WTC11 (cell line): ENCODE measurements at regions not wholly inside any gene's neighbourhood (a gene's known extent, or its start where the extent isn't known, plus 50 kb on each side); places are given as distances from the start of the nearest gene placed in this dataset.

ENCODE experiments used
- ATAC-seq: fragments of 200-7000 bp; cut with Tn5 transposase; 2 replicates; pipeline ENCODE4 v1.10.0; 2021; ENCODE audit warnings: mild to moderate bottlenecking, moderate library complexity
- CTCF ChIA-PET: fragments of 300-600 bp; sonication (Branson Sonifier 250); formaldehyde crosslinking; loops from one replicate; lab custom pipeline; 2021; ENCODE audit warnings: antibody characterized with exemption; lab: Charles Lee
- POLR2A ChIA-PET: fragments of 350-600 bp; sonication (Branson Sonifier 250); formaldehyde crosslinking; loops from one replicate; lab custom pipeline; 2021; ENCODE audit warnings: antibody characterized with exemption; lab: Charles Lee
- DNase-seq: peaks from one replicate; pipeline ENCODE4 v3.0.0; 2021; ENCODE audit warnings: low spot score
- H3K27ac Mint-ChIP-seq: 2 replicates; pipeline ENCODE4 v1.8.0; 2021; ENCODE audit warnings: mixed read lengths
- H3K27me3 Mint-ChIP-seq: 2 replicates; pipeline ENCODE4 v1.8.0; 2021; ENCODE audit warnings: low read depth, mild to moderate bottlenecking, moderate library complexity, mixed read lengths
- H3K36me3 Mint-ChIP-seq: 2 replicates; pipeline ENCODE4 v1.8.0; 2021; ENCODE audit warnings: mixed read lengths
- H3K4me1 Mint-ChIP-seq: 2 replicates; pipeline ENCODE4 v1.8.0; 2022; ENCODE audit warnings: mixed read lengths
- H3K4me3 Mint-ChIP-seq: 2 replicates; pipeline ENCODE4 v1.8.0; 2021; ENCODE audit warnings: mild to moderate bottlenecking, moderate library complexity, mixed read lengths
- H3K9me3 Mint-ChIP-seq: 2 replicates; pipeline ENCODE4 v1.8.0; 2021; ENCODE audit warnings: mixed read lengths
- CBFB ChIP-seq: sonication (generic); formaldehyde crosslinking; IDR thresholded peaks from 2 replicates; pipeline ENCODE4 v1.8.1; 2022; ENCODE audit warnings: mild to moderate bottlenecking, low read depth, missing genetic modification reagents
- HMGA2 ChIP-seq: fragments of 250-450 bp; sonication (Bioruptor Pico); IDR thresholded peaks from 2 replicates; pipeline ENCODE4 v1.4.0; 2021; ENCODE audit warnings: mild to moderate bottlenecking, moderate library complexity
- IRF2 ChIP-seq: sonication (generic); formaldehyde crosslinking; IDR thresholded peaks from 2 replicates; pipeline ENCODE4 v1.8.0; 2022; ENCODE audit warnings: low read depth, missing genetic modification reagents, borderline replicate concordance
- NFE2L1 ChIP-seq: sonication (generic); formaldehyde crosslinking; IDR thresholded peaks from 2 replicates; pipeline ENCODE4 v1.8.1; 2023; ENCODE audit warnings: missing genetic modification reagents
- NFYB ChIP-seq: sonication (generic); formaldehyde crosslinking; conservative IDR thresholded peaks from 2 replicates; pipeline ENCODE4 v1.8.0; 2022; ENCODE audit warnings: low read depth, missing genetic modification reagents
- SMAD3 ChIP-seq: sonication (generic); formaldehyde crosslinking; IDR thresholded peaks from 2 replicates; pipeline ENCODE4 v1.8.0; 2022; ENCODE audit warnings: missing genetic modification reagents, mild to moderate bottlenecking, borderline replicate concordance
- SMAD4 ChIP-seq: sonication (generic); formaldehyde crosslinking; IDR thresholded peaks from 2 replicates; pipeline ENCODE4 v1.8.0; 2022; ENCODE audit warnings: mild to moderate bottlenecking, missing genetic modification reagents
- SP1 ChIP-seq: sonication (generic); formaldehyde crosslinking; conservative IDR thresholded peaks from 2 replicates; pipeline ENCODE4 v1.8.1; 2022; ENCODE audit warnings: missing genetic modification reagents
- ZNF396 ChIP-seq: fragments of 250-450 bp; sonication (Bioruptor Pico); IDR thresholded peaks from 2 replicates; pipeline ENCODE4 v1.8.0; 2021; ENCODE audit warnings: mild to moderate bottlenecking, moderate library complexity, borderline replicate concordance
- TF ChIP-seq, protein P1 (sequence below): fragments of 250-450 bp; sonication (Bioruptor Pico); IDR thresholded peaks from 2 replicates; pipeline ENCODE4 v1.9.0; 2021; ENCODE audit warnings: mild to moderate bottlenecking
- TF ChIP-seq, protein P2 (sequence below): sonication (generic); formaldehyde crosslinking; conservative IDR thresholded peaks from 2 replicates; pipeline ENCODE4 v1.8.1; 2022; ENCODE audit warnings: mild to moderate bottlenecking, missing genetic modification reagents
- TF ChIP-seq, protein P3 (sequence below): sonication (generic); formaldehyde crosslinking; IDR thresholded peaks from 2 replicates; pipeline ENCODE4 v1.8.1; 2023; ENCODE audit warnings: mild to moderate bottlenecking, missing genetic modification reagents, borderline replicate concordance
- TF ChIP-seq, protein P4 (sequence below): sonication (generic); formaldehyde crosslinking; IDR thresholded peaks from 2 replicates; pipeline ENCODE4 v1.8.0; 2023; ENCODE audit warnings: mild to moderate bottlenecking, missing genetic modification reagents
- TF ChIP-seq, protein P5 (sequence below): sonication (generic); formaldehyde crosslinking; IDR thresholded peaks from 2 replicates; pipeline ENCODE4 v1.8.1; 2023; ENCODE audit warnings: mild to moderate bottlenecking, missing genetic modification reagents
- TF ChIP-seq, protein P6 (sequence below): fragments of 250-450 bp; sonication (Bioruptor Pico); IDR thresholded peaks from 2 replicates; pipeline ENCODE4 v1.8.0; 2021; ENCODE audit warnings: mild to moderate bottlenecking

DNA sequence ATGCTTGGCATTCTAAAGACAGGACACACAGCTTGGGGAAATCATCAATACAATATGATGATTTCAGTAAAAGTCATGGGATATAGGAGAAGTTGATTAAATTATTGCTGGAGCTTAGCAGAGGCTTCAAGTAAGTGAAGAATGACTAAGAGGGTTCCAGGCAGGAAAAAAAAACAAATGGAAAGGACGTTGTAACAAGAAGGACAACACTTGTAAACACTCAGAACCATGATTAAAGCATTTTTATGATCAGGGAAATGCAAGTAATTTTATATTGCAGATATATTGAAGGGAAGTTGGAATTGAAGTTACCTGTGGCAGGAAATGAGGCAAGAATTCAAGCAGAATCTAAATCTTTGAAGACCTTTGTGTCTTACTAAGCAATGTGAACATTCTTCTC lies 602.7 kb upstream of the NEGR1 start:
- TF ChIP-seq, protein P1, sequence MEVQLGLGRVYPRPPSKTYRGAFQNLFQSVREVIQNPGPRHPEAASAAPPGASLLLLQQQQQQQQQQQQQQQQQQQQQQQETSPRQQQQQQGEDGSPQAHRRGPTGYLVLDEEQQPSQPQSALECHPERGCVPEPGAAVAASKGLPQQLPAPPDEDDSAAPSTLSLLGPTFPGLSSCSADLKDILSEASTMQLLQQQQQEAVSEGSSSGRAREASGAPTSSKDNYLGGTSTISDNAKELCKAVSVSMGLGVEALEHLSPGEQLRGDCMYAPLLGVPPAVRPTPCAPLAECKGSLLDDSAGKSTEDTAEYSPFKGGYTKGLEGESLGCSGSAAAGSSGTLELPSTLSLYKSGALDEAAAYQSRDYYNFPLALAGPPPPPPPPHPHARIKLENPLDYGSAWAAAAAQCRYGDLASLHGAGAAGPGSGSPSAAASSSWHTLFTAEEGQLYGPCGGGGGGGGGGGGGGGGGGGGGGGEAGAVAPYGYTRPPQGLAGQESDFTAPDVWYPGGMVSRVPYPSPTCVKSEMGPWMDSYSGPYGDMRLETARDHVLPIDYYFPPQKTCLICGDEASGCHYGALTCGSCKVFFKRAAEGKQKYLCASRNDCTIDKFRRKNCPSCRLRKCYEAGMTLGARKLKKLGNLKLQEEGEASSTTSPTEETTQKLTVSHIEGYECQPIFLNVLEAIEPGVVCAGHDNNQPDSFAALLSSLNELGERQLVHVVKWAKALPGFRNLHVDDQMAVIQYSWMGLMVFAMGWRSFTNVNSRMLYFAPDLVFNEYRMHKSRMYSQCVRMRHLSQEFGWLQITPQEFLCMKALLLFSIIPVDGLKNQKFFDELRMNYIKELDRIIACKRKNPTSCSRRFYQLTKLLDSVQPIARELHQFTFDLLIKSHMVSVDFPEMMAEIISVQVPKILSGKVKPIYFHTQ (CRISPR knock-in tag), result no peak
- TF ChIP-seq, protein P2, sequence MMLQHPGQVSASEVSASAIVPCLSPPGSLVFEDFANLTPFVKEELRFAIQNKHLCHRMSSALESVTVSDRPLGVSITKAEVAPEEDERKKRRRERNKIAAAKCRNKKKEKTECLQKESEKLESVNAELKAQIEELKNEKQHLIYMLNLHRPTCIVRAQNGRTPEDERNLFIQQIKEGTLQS (CRISPR knock-in tag), result no peak
- no peaks in the 10 kb centered on the region for H3K36me3 Mint-ChIP-seq
- no peak overlapping the region for H3K4me3 Mint-ChIP-seq
- H3K9me3 Mint-ChIP-seq, result no peaks in the 10 kb centered on the region
- no peak for DNase-seq
- 0 out of 2 replicates have a peak overlapping the region, but pooled peaks have one; percentile 43 for H3K27ac Mint-ChIP-seq
- POLR2A ChIA-PET, result no interaction called here
- peaks cover 6% of the 10 kb centered on the region for H3K4me1 Mint-ChIP-seq
- H3K27me3 Mint-ChIP-seq, result no peaks in the 10 kb centered on the region
- no peak for ATAC-seq
- CTCF ChIA-PET, result no interaction called here

DNA sequence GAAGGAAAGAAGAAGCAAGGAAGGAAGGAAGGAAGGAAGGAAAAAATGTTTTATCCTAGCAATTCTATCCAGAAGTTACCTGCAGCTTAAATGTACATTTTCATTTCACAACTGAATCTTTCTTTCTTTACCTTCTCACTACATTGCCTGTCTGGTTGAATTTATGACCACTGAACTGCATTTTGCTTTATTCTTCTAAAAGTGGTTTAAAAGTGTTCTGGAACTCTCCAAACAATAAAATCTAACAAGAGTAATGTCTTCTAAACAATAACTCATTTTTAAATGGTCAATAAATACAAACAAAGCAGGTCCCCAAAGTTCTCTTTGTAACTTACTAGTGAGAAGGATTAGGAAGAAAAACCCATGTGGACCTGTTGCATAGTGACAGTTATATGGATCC lies 587.5 kb upstream of the NEGR1 start:
- no peak overlapping the region for H3K4me3 Mint-ChIP-seq
- ChIA-PET POLR2A (no interaction called here), CTCF (no interaction called here)
- TF ChIP-seq SMAD4 (CRISPR knock-in tag), result no peak
- TF ChIP-seq SP1 (CRISPR knock-in tag), result no peak
- no peak for TF ChIP-seq NFE2L1 (CRISPR knock-in tag)
- H3K9me3 Mint-ChIP-seq, result peaks cover 8% of the 10 kb centered on the region
- H3K27me3 Mint-ChIP-seq, result no peaks in the 10 kb centered on the region
- 0 out of 2 replicates have a peak, but pooled peaks cover 7% of the 10 kb centered on the region for H3K36me3 Mint-ChIP-seq
- DNase-seq, result no peak
- ATAC-seq, result no peak
- no peak overlapping the region for H3K27ac Mint-ChIP-seq
- H3K4me1 Mint-ChIP-seq, result peaks cover 5% of the 10 kb centered on the region

DNA sequence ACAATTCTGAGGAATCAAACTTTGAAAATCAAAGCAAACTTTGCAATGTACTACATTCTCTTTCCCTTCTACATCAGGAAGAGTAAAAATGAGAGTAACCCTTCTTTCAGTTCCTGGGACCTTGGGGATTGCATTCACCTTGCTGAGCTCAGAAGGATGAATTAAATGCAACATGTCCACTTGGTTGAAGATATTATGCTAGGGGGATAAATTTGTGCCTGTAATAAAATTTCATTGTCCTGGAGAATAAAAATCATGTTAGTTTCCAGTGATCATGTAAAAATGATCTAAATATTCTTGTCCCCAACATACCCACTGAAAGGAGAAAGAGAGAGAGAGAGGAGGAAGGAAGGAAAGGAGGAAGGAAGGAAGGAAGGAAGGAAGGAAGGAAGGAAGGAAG lies 587.1 kb upstream of the NEGR1 start:
- Mint-ChIP-seq H3K27ac (no peak overlapping the region; the same call in 1 of the 2 replicates), H3K27me3 (no peaks in the 10 kb centered on the region), H3K36me3 (0 out of 2 replicates have a peak, but pooled peaks cover 7% of the 10 kb centered on the region), H3K4me1 (peaks cover 5% of the 10 kb centered on the region), H3K9me3 (peaks cover 5% of the 10 kb centered on the region), H3K4me3 (no peak overlapping the region)
- POLR2A ChIA-PET, result no interaction called here
- CTCF ChIA-PET, result no interaction called here
- ATAC-seq (no peak), DNase-seq (no peak)
- TF ChIP-seq, protein P3, sequence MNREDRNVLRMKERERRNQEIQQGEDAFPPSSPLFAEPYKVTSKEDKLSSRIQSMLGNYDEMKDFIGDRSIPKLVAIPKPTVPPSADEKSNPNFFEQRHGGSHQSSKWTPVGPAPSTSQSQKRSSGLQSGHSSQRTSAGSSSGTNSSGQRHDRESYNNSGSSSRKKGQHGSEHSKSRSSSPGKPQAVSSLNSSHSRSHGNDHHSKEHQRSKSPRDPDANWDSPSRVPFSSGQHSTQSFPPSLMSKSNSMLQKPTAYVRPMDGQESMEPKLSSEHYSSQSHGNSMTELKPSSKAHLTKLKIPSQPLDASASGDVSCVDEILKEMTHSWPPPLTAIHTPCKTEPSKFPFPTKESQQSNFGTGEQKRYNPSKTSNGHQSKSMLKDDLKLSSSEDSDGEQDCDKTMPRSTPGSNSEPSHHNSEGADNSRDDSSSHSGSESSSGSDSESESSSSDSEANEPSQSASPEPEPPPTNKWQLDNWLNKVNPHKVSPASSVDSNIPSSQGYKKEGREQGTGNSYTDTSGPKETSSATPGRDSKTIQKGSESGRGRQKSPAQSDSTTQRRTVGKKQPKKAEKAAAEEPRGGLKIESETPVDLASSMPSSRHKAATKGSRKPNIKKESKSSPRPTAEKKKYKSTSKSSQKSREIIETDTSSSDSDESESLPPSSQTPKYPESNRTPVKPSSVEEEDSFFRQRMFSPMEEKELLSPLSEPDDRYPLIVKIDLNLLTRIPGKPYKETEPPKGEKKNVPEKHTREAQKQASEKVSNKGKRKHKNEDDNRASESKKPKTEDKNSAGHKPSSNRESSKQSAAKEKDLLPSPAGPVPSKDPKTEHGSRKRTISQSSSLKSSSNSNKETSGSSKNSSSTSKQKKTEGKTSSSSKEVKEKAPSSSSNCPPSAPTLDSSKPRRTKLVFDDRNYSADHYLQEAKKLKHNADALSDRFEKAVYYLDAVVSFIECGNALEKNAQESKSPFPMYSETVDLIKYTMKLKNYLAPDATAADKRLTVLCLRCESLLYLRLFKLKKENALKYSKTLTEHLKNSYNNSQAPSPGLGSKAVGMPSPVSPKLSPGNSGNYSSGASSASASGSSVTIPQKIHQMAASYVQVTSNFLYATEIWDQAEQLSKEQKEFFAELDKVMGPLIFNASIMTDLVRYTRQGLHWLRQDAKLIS, result no peak
- TF ChIP-seq, protein P4, sequence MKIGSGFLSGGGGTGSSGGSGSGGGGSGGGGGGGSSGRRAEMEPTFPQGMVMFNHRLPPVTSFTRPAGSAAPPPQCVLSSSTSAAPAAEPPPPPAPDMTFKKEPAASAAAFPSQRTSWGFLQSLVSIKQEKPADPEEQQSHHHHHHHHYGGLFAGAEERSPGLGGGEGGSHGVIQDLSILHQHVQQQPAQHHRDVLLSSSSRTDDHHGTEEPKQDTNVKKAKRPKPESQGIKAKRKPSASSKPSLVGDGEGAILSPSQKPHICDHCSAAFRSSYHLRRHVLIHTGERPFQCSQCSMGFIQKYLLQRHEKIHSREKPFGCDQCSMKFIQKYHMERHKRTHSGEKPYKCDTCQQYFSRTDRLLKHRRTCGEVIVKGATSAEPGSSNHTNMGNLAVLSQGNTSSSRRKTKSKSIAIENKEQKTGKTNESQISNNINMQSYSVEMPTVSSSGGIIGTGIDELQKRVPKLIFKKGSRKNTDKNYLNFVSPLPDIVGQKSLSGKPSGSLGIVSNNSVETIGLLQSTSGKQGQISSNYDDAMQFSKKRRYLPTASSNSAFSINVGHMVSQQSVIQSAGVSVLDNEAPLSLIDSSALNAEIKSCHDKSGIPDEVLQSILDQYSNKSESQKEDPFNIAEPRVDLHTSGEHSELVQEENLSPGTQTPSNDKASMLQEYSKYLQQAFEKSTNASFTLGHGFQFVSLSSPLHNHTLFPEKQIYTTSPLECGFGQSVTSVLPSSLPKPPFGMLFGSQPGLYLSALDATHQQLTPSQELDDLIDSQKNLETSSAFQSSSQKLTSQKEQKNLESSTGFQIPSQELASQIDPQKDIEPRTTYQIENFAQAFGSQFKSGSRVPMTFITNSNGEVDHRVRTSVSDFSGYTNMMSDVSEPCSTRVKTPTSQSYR (CRISPR knock-in tag), result no peak
- no peak for TF ChIP-seq ZNF396

DNA sequence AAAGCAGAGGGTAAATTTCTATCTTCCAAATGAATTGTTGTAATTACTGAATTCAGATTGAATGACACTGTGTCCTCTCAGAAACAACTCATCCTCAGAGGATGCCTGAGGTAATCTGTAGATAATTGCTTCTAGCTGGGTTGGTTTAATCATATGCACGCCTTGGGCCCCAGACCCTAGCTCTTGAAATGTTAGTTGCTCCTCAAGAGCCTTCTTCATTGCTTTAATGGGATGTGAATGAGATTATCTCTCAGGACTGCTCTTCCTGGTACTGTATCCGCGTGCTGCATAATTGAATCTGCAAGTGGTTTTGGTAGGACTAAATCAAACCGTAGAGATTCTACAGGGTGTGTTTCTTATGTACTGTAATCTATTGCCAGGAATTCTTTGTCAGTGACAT lies 569.3 kb upstream of the NEGR1 start:
- H3K9me3 Mint-ChIP-seq, result no peaks in the 10 kb centered on the region
- H3K36me3 Mint-ChIP-seq, result no peaks in the 10 kb centered on the region
- DNase-seq, result no peak
- H3K27ac Mint-ChIP-seq, result no peak overlapping the region
- no peak for TF ChIP-seq IRF2
- TF ChIP-seq, protein P5, sequence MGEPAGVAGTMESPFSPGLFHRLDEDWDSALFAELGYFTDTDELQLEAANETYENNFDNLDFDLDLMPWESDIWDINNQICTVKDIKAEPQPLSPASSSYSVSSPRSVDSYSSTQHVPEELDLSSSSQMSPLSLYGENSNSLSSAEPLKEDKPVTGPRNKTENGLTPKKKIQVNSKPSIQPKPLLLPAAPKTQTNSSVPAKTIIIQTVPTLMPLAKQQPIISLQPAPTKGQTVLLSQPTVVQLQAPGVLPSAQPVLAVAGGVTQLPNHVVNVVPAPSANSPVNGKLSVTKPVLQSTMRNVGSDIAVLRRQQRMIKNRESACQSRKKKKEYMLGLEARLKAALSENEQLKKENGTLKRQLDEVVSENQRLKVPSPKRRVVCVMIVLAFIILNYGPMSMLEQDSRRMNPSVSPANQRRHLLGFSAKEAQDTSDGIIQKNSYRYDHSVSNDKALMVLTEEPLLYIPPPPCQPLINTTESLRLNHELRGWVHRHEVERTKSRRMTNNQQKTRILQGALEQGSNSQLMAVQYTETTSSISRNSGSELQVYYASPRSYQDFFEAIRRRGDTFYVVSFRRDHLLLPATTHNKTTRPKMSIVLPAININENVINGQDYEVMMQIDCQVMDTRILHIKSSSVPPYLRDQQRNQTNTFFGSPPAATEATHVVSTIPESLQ, result no peak
- TF ChIP-seq NFYB (CRISPR knock-in tag), result no peak
- no peak for TF ChIP-seq SMAD3
- TF ChIP-seq HMGA2 (CRISPR knock-in tag), result no peak
- TF ChIP-seq, protein P6, sequence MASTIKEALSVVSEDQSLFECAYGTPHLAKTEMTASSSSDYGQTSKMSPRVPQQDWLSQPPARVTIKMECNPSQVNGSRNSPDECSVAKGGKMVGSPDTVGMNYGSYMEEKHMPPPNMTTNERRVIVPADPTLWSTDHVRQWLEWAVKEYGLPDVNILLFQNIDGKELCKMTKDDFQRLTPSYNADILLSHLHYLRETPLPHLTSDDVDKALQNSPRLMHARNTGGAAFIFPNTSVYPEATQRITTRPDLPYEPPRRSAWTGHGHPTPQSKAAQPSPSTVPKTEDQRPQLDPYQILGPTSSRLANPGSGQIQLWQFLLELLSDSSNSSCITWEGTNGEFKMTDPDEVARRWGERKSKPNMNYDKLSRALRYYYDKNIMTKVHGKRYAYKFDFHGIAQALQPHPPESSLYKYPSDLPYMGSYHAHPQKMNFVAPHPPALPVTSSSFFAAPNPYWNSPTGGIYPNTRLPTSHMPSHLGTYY (CRISPR knock-in tag), result no peak
- TF ChIP-seq CBFB (CRISPR knock-in tag), result no peak
- H3K4me1 Mint-ChIP-seq, result peaks cover 34% of the 10 kb centered on the region
- CTCF ChIA-PET, result no interaction called here
- no peaks in the 10 kb centered on the region for H3K27me3 Mint-ChIP-seq
- no peak overlapping the region for H3K4me3 Mint-ChIP-seq
- POLR2A ChIA-PET, result no interaction called here
- ATAC-seq, result peak; percentile 64
